Activated gamma-delta T cell treated with Interleukin-2 at 50 U/mL for 16 hours (primary cell): ENCODE measurements at regions not wholly inside any gene's neighbourhood (a gene's known extent, or its start where the extent isn't known, plus 50 kb on each side); places are given as distances from the start of the nearest gene placed in this dataset.

Source experiments
- DNase-seq: peaks from one replicate; pipeline ENCODE4 v3.0.0-alpha.2; 2020

DNA sequence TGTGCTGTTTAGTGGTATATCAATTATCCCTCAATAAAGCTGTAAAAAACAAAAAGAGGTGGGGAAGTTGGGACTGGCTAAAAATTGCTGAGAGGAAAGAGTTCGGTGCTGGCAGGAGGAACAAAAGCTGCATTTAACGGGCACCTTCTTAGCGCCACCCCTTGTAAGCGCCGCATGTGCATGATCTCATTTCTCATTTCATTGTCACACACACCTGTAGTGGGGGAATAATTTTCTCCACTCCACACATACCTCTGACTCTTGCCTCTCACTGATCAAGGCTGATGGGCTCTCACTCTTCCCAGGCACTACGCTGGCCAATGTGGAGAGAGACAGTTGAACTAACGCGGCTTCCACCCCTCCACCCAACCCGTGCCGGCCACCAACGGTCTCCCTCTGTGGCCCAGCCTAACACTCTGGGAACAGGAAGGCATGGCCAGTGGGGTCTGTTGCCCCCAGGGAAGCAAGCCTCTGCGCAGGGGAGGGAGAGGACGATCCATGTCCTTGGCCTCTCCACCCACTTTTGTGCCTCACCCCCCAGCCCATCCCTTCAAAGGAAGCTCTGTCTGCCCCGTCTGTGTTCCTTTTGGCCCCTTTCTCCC lies 186.7 kb upstream of the SYT13 start:
- DNase-seq, result no peak

DNA sequence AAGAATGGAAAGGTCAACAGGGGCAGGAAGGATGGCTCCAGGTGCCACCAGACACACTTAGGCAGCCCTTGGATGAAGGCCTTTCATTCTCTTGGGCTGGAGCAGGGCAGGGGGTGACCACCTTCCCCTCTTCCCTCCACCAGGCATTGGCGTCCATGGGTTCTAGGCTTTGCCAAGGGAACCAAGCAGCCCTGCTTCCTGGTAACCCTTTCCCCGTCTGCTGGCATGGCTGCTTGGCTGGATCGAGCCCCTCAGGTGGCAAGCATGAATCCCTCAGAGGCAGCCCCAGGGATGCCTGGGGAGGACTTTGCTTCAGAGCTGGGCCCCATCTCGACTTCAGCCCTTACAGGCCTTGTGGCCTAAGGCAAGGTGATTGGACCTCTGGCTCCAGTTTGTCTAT lies 185.1 kb upstream of the SYT13 start:
- no peak for DNase-seq

DNA sequence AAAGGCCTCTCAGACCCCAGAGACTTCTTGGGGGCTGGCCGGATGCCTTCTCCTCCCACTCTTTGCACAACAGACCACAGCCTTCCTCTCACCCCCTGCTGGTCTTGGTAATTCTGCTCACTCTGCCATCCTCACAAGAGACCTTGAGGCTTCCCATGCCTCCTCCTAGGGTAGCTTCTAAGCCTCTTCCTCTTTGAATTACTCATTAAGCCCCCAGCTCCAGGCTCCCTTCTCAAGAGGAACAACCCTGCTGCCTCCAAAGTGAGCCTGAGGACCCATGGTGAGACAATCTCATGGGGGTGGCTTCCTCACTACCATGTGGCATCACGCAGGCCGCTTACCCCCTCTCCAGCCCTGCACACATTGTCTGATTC lies 184.6 kb upstream of the SYT13 start:
- DNase-seq, result no peak

DNA sequence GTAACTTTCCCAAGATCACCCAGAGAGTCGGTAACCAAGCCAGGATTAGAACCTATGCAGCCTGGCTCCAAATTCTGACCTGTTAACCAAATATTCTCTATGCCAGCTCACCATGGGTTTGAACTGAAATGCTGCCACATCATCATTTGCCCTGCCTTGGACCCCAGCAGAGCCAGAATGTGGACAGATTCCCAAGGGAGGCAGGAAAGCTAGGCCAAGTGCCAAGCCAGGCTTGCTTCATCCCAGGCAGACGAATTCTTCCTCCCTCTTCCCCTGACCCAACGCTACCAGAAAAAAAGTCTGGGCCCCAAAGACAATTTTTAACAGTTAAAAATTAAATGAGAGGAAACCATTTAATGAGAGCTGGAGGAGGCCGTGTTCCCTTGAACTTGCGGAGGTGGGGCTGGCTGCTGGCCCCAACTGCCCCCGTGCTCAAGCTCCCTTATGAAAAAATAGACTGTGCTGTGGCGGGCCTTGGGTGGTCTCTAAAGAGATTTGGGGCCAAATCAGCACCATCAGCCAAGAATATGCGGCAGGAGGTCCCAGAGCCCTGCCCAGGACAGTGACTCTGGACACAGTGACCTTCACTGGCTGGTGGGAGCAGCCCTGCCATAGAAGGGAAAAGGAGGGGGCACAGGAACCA lies 184.1 kb upstream of the SYT13 start:
- no peak for DNase-seq

DNA sequence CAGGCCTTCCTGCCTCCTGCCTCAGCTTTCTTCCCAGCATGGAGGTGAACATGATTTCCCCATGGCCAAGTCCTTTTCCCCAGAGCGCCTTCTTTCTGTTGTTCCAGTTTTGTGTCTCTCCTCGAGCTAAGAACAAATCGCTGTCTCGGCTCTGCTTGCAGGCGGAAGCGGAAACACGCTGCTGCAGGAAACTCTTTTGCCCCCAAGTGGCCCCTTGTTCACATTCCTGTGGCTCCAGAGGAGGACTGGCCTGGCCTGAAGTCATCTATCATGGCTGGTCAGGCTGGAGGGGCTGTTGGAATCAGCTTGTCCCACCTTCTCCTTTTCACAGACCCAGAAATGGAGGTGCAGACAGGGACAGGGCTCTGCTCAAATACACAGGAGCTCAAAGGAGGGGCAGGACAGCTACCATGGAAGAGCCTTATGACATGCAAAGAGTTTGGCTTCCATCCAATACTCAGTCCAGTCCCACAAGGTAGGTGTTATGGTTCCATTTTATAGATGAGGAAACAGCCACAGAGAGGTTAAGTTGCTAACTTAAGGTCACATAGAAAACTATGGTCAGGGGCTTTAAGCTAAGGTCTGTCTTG lies 182.2 kb upstream of the SYT13 start:
- DNase-seq, result no peak

DNA sequence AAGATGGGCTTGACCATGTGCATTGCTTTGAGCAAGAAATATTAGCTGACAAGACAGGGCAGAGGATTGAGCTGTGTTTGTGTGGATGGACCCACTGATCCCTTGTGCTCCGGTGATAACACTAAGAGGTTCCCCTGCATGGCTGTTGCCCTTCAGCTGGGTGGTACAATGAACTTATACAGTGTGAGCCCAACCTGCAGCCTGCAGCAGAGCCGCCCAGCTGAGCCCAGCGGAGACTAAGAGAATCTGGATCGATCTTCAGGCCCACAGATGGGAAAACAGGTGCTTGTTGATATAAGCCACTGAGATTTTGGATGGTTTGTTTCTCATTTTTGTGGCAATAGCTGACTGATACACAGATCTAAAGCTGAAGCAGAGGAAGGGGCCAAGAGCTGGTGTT lies 177.4 kb upstream of the SYT13 start:
- DNase-seq, result no peak

DNA sequence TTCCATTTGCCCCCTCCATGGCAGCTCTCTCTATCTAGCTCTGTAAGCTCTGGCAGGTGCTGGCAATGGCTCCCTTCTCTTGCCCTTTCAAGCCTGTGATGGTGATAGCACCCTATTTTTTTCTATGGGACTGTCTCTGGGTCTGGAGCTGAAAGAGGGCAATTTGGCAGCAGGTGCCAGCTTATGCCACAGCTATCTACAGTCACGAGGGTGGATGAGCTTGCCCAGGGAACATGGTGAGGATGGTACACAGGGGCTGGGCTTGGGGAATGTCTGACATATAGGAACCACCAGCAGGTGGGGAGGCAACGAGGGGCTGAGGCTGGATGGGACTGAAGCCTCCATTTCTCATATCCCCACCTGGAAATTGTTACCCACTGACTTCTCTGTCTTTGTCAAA lies 175.4 kb upstream of the SYT13 start:
- no peak for DNase-seq

DNA sequence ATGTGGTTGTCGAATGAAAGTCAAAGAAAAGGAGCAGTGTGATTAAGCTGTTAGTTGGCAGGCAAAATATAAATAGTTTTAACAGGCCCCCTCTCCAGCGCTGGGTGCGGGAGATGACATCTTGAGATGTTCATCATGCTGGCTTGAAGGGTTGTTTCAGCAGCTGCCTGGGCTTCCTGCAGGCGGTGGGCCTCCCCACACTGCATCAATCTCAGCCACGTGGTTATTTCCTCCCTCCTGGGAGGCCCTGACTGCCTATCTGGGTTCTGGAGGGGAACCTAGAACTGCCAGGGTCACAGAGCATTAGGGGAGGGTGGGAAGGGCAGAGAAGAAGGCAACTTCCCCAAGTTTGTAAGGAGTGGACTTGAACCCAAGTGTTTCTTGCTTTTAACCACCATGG lies 173.3 kb upstream of the SYT13 start:
- DNase-seq, result no peak

DNA sequence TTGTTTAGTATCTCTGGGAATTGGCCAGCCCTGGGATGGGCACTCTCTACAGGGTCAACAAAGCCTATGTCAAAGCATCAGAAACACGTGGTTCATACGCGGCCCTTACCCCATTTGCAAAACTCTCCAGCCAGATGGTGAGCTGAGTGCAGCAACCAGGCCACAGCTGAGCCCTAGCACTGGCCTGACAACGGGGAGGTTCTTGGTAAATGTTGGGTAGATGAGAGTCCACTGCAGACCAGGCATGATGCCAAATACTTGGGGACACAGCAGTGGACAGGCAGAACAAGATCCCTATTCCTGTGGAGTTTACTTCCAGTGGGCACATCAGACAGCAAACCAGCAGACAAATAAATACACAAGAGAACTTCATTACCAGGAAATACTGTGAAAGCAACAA lies 172.1 kb upstream of the SYT13 start:
- no peak for DNase-seq

DNA sequence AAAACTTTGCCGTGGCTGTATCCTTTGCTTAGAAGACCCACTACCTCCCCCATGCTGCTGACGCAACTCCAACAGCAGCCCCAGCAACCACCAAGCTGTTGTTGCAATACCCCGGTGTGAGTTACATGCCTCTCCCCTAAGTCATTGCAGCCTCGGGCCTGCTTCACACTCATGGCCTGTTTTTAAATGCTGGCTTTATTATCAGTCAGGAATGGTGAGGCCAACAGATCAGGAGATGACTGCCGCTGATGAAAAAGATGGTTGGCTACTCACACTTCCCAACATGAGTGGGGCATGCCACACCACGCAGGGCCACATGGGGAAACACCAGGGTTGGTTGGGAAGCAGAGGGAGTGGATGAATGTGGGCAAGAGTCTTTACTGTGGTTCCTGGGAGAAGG lies 171.5 kb upstream of the SYT13 start:
- no peak for DNase-seq

DNA sequence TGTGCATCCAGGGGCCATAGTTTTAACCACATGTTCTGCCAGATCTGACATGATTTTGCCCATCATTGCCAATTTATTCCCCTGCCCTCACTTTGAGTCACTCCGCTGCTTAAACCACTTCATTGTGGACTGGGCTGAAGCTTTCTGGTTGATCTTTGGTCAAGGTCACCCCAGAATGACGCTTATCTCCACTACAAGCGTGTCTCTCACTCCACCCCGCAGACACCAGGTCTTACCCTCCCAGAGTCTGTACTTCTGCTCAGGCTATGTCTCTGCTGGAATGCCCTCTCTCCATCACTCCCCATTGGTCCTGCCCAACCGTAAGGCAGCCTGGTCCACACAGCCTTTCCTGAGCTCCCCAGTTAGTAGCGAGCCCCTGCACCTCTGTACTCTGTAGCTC lies 170.5 kb upstream of the SYT13 start:
- DNase-seq, result no peak

DNA sequence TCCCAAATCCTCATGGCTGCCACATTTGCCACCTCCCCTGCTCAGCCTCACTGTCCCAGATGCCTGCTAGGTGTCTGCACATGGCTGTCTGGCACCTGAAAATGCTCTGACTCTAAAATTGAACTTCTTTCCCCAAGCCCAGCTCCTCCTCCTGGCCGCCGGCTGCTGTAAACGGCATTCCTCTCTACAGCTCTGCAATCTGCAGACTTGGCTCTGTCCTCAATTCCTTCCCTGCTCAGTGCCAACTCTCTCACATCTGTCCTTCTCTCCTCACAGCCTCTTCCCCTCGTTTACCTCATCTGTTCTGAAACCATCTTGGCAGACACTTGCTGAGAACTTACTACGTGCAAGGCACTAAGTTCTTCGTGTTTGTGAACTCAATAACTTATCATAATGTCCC lies 169.4 kb upstream of the SYT13 start:
- no peak for DNase-seq

DNA sequence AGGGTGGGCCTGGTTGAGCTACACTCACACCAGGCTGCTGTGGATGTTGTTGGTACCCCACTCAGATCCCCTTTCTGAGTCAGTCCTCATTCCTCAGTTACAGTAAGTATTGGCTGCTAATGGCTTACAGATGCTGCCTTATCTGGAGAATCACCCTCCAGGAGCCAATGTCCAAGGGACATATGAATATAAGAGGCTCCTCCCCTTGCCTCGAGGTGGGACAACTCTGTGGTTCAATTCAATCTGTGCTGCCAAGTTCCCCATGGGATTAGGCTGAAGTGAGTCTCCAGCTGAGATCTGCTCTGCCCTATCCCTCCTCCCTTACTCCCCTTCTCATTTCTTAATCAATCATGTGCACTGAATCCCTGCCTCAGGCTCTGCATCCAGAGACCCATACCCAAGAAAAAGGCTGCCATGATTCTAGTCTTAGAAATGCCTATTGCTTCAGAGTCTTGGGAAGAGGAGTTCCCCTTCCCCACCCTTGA lies 168.8 kb upstream of the SYT13 start:
- no peak for DNase-seq

DNA sequence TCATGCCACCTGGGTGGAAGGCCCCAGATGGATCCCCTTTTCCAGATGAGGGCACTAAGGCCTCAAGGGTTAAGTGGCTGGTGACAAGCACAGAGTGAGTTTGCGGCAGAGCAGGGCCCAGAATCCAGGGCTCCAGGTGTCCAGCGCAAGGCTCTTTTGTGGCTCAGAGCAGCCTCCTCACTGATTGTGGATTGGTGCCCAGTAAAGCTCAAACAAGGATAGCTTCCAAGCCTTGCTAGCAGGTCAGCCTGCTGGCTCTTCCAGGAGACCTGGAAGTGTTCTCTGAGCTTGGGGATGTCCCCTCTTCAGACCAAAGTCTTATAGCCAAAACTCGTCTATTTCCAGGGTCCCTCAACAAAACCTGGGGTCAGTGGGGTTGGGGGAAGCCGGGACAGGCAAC lies 167.6 kb upstream of the SYT13 start:
- no peak for DNase-seq

DNA sequence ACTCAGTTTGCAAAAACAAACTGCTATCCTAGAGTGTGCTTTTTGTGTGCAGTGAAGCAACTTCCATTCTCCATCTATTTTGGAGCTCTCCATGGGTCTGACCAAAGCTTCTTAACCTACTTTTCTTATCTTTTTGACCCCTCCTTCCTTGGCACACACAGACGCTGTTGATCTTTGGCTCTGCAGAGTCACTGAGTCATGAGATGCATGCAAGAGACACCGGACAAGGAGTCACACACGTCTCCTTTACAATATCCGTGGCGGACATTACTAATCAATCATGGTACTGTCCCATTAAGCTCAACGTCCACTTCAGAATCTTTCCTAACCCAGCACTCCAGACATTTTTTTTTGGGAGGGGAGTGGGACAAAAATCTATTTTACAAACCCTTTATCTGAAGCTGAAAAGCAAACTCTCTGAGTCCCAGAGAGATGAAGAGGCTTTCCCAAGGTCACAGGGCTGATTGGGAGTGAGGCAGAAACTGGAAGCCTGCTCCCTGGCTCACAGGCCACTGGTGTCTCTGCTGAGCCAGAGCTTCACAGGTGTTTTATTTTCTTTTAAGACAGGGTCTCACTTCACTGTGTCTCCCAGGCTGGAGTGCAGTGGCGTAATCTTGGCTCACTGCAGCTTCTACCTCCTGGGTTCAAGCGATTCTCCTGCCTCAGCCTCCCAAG lies 165.8 kb upstream of the SYT13 start:
- no peak for DNase-seq

DNA sequence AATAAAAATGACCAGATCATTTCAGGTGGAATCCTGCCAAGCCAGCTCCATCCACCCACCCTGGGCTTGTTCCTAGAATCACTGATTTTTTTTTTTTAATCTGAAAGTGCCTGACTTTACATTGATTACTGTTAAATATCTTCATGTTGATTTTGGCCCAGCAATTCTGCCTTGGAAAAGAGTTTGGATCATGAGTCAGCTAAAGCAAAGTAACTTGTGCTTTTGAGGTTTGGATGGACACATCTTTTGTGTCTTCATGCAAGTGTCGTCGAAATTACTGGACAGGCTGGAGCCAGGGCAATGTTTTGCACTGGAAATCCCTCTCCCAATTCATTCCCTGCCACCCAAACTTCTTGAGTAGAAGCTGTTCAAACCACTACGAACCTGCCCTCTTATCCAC lies 164.0 kb upstream of the SYT13 start:
- DNase-seq, result no peak

DNA sequence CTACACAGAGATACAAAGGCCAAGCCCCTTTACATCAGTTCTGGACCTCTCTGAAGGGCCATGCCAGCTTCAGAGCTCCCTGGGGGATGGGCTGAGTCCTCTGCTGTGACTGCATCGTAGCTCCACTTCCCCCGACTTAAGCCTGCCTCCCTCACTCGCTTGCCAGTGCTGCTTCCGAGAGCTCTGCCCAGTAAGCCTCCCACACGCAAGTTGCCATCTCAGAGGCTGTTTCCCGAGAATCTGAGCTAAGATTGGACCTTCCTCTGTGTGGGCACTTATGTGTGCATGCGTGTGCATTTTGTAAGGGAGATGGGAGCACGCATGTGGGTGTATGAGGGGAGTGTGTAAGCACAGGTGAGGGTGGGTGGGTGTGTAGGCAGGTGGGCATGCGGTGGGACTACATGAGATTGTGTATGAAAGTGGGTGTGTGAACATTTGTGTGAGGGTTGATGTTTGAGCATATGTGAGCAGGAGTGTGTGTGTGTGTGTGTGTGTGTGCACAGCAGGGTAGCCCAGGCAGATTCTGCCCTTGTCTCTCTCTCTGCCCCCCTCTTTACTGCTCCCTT lies 163.0 kb upstream of the SYT13 start:
- no peak for DNase-seq

DNA sequence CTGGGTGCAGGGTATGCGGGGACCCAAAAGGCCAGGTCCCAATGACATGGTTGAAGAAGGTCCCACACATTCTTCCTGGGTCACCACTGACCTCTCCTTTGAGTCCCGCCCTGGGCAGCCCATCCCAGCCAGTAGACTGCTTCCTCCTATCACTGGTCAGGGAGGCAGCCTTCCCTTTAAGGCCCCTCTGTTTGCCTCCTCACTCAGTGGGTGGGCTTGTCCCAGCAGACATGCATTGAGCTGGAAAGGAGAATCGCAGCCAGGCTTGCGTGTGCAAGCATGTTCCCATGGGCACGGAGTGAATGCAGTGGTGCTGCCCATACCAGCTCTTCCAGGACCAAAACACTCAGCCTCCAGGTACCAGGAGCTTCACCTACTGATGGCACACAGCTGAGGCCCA lies 162.4 kb upstream of the SYT13 start:
- no peak for DNase-seq

DNA sequence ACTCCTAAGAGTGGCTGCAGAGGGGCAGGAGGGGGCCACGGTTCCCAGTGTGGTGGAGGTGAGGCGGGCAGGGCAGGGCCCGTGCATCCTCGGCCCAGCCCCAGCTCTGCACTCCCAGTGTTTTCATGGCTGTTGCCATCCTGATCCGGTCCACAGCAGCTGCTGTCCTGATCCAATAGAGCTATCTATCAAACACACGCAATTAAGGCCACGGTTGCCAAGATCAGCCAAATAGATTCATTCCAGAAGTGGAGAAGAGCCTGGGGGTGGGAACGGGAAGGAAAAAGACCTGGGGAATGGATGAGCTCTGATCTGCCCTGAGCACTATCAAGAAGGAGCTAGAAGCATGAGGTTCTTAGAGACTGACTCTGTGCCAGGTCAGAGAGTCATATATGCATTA lies 160.9 kb upstream of the SYT13 start:
- DNase-seq, result no peak

DNA sequence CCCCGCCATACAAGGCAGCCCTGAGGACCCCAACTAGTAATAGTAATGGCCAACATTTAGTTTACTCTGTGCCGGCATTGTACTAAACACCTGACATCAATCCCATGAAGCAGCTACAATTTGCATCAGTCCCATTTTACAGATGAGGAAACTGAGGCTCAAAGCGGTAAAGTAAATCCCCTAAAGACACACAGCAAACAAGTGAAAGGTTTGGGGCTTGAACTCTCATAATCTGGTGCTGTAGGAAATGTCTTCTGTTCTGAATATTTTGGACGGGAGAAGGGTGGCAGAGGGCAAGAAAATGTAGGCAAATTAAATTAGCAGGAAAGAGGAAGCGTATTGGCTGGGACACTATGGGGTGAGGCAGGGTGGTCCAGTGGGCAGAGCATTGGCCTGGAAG lies 160.3 kb upstream of the SYT13 start:
- no peak for DNase-seq

DNA sequence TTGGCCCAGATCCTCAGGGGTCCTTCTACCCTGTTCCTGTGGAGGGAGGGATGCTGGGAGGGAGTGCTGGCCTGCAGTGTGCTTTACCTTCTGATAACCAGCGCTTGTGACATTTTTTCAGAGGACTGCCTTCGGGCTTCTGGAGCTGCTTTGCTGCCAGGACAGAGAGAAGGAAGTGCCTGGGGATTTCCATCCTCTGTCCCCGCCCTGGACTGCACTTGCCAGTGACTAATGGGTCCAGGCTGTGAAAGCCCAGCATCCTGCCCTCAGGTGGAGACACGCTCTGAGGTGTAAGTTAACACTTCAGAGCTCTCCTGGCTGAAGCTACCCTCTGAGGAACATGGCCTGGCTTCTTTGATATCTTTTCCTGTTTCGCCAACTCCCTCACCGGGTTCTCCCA lies 158.7 kb upstream of the SYT13 start:
- no peak for DNase-seq

DNA sequence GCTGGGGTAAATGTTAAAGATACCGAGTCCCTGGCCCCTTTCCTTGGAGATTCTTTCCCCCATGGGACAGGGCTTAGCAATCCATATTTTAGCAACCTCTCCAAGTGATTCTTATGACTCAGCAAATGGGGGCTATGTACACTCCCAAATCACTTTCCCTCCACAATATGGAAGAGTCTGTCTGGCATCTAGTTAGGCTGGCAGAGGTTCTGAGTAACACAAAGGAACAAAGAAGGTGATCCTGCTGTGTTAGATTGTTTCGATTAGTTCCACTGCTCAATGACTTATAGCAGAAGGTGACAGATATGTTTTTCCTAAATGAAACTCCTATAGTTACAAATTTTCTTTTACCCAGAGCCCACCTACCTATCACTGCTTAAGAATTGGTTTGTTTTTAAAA lies 154.0 kb upstream of the SYT13 start:
- DNase-seq, result no peak

DNA sequence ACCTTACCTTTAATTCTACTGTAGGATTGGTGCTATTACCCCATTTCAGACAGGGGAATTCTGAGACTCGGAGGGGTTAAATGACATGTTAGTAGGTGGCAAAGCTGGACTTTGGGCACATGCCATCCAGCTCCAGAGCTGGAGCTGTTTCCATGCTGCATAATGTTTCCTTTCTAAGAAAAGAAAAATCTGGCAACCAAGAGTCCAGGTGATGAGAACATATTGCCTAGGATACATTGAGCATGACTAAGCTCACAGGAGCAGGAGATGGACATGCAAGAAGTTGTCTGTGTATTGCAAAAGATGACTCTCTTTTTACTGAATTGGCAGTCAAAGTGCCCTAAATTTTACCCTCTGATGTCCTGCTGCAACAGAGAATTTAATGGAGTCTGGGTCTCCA lies 150.8 kb upstream of the SYT13 start:
- no peak for DNase-seq

DNA sequence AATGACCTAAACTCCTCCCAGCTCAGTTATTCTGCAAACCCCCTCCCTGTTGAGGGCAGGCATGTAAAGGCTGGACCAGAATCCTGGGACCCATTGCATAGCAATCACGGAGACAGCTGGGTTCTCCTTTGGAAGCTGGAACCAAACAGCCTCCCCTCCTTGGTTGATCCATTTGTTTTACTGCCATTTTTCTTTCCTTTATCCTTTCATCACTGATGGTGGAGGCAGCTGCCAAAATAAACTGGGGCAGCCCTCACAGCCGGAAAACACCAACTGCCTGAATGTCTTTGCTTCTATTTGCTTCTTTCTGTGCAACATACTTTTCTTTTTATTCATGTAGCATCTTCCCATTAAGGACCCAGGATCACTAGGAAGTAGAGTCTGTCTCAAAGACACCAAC lies 150.0 kb upstream of the SYT13 start:
- DNase-seq, result no peak
